HUES6 (cell line): ENCODE measurements at regions not wholly inside any gene's neighbourhood (a gene's known extent, or its start where the extent isn't known, plus 50 kb on each side); places are given as distances from the start of the nearest gene placed in this dataset.
"Not testable (repeated sequence)": the region's sequence is repeated elsewhere in the genome, so short reads cannot be mapped to it uniquely, and the experiment has no call there.

ENCODE experiments used
- H3K27ac ChIP-seq: 2 replicates; pipeline ENCODE4 v1.7.0; 2013; ENCODE audit warnings: low read depth, mild to moderate bottlenecking, low read length, inconsistent platforms
- H3K27me3 ChIP-seq: 2 replicates; pipeline ENCODE4 v1.6.1; 2013; ENCODE audit warnings: low read length; ENCODE audit not compliant: control insufficient read depth, insufficient read depth
- H3K36me3 ChIP-seq: 2 replicates; pipeline ENCODE4 v1.6.1; 2013; ENCODE audit warnings: low read length; ENCODE audit not compliant: control insufficient read depth, insufficient read depth
- H3K4me1 ChIP-seq: 2 replicates; pipeline ENCODE4 v1.6.1; 2013; ENCODE audit warnings: low read length; ENCODE audit not compliant: control insufficient read depth, insufficient read depth
- H3K4me3 ChIP-seq: 2 replicates; pipeline ENCODE4 v1.5.1; 2013; ENCODE audit warnings: low read depth, low read length
- H3K9ac ChIP-seq: one replicate; pipeline ENCODE4 v1.6.1; 2013; ENCODE audit warnings: mild to moderate bottlenecking, low read length
- H3K9me3 ChIP-seq: 2 replicates; pipeline ENCODE4 v1.6.1; 2013; ENCODE audit warnings: low read depth, low read length; ENCODE audit not compliant: control insufficient read depth, insufficient read depth

GRCh38 chr1:68725001-68725752, 228.3 kb upstream of the DEPDC1 start:
- Histone ChIP-seq H3K4me1 (no peaks in the 10 kb centered on the region), H3K36me3 (no peaks in the 10 kb centered on the region), H3K27me3 (no peaks in the 10 kb centered on the region), H3K27ac (no peak overlapping the region), H3K4me3 (no peak overlapping the region), H3K9ac (no peak overlapping the region), H3K9me3 (no peaks in the 10 kb centered on the region)

GRCh38 chr1:68739486-68739885, 242.6 kb upstream of the DEPDC1 start:
- H3K27ac ChIP-seq, H3K4me3 ChIP-seq, H3K36me3 ChIP-seq, H3K9ac ChIP-seq, H3K27me3 ChIP-seq, H3K4me1 ChIP-seq: not testable (repeated sequence)
- peaks cover 15% of the 10 kb centered on the region for H3K9me3 ChIP-seq

- Histone ChIP-seq H3K9me3 (peaks cover 15% of the 10 kb centered on the region), H3K36me3 (no peaks in the 10 kb centered on the region), H3K27me3 (no peaks in the 10 kb centered on the region), H3K27ac (no peak overlapping the region), H3K4me3 (no peak overlapping the region), H3K9ac (no peak overlapping the region), H3K4me1 (no peaks in the 10 kb centered on the region)
These were observed 248.1 kb upstream of the DEPDC1 start for GRCh38 chr1:68745011-68745410.

- no peaks in the 10 kb centered on the region for H3K27me3 ChIP-seq
- no peak overlapping the region for H3K27ac ChIP-seq
- no peaks in the 10 kb centered on the region for H3K36me3 ChIP-seq
- H3K9ac ChIP-seq = no peak overlapping the region
- no peaks in the 10 kb centered on the region for H3K4me1 ChIP-seq
- H3K9me3 ChIP-seq = peaks cover 15% of the 10 kb centered on the region
- no peak overlapping the region for H3K4me3 ChIP-seq
These were observed 248.6 kb upstream of the DEPDC1 start for GRCh38 chr1:68745451-68745850.

GRCh38 chr1:68746378-68746777, 249.5 kb upstream of the DEPDC1 start:
- H3K9ac ChIP-seq = no peak overlapping the region
- H3K4me3 ChIP-seq = no peak overlapping the region
- no peaks in the 10 kb centered on the region for H3K36me3 ChIP-seq
- H3K27me3 ChIP-seq = no peaks in the 10 kb centered on the region
- no peak overlapping the region for H3K27ac ChIP-seq
- peaks cover 8% of the 10 kb centered on the region for H3K9me3 ChIP-seq
- no peaks in the 10 kb centered on the region for H3K4me1 ChIP-seq

GRCh38 chr1:68751723-68752122, 254.8 kb upstream of the DEPDC1 start:
- Histone ChIP-seq H3K9me3 (no peaks in the 10 kb centered on the region), H3K27me3 (no peaks in the 10 kb centered on the region), H3K9ac (no peak overlapping the region), H3K36me3 (no peaks in the 10 kb centered on the region), H3K4me3 (no peak overlapping the region), H3K4me1 (no peaks in the 10 kb centered on the region), H3K27ac (no peak overlapping the region)

GRCh38 chr1:68758666-68759209, 261.9 kb upstream of the DEPDC1 start:
- Histone ChIP-seq H3K9me3 (no peaks in the 10 kb centered on the region), H3K27me3 (no peaks in the 10 kb centered on the region), H3K9ac (no peak overlapping the region), H3K4me3 (no peak overlapping the region), H3K4me1 (no peaks in the 10 kb centered on the region), H3K36me3 (no peaks in the 10 kb centered on the region), H3K27ac (no peak overlapping the region)

GRCh38 chr1:68767941-68768340, 271.1 kb upstream of the DEPDC1 start:
- Histone ChIP-seq H3K27me3 (no peaks in the 10 kb centered on the region), H3K4me3 (no peak overlapping the region), H3K9ac (no peak overlapping the region), H3K4me1 (no peaks in the 10 kb centered on the region), H3K36me3 (no peaks in the 10 kb centered on the region), H3K27ac (no peak overlapping the region), H3K9me3 (0 out of 2 replicates have a peak, but pooled peaks cover 6% of the 10 kb centered on the region)

- H3K36me3 ChIP-seq = no peaks in the 10 kb centered on the region
- no peak overlapping the region for H3K9ac ChIP-seq
- H3K4me1 ChIP-seq = no peaks in the 10 kb centered on the region
These were observed 273.9 kb upstream of the DEPDC1 start for GRCh38 chr1:68770817-68771216.

GRCh38 chr1:68777851-68778250, 281.0 kb upstream of the DEPDC1 start:
- peaks cover 17% of the 10 kb centered on the region; the same call in 1 of the 2 replicates for H3K9me3 ChIP-seq
- no peaks in the 10 kb centered on the region for H3K4me1 ChIP-seq
- H3K36me3 ChIP-seq = no peaks in the 10 kb centered on the region
- no peak overlapping the region for H3K4me3 ChIP-seq
- no peak overlapping the region for H3K27ac ChIP-seq
- H3K27me3 ChIP-seq = no peaks in the 10 kb centered on the region
- no peak overlapping the region for H3K9ac ChIP-seq

More at GRCh38 chr1:68770817-68771216, 273.9 kb upstream of the DEPDC1 start:
- Histone ChIP-seq H3K27ac (no peak overlapping the region), H3K27me3 (no peaks in the 10 kb centered on the region), H3K4me3 (no peak overlapping the region), H3K9me3 (0 out of 2 replicates have a peak, but pooled peaks cover 6% of the 10 kb centered on the region)

- not testable (repeated sequence) for H3K27me3 ChIP-seq
These were observed 283.0 kb upstream of the DEPDC1 start for GRCh38 chr1:68779841-68780240.

More at GRCh38 chr1:68779841-68780240, 283.0 kb upstream of the DEPDC1 start:
- H3K9ac ChIP-seq, H3K36me3 ChIP-seq, H3K27ac ChIP-seq, H3K4me3 ChIP-seq, H3K4me1 ChIP-seq: not testable (repeated sequence)
- peaks cover 17% of the 10 kb centered on the region; the same call in 1 of the 2 replicates for H3K9me3 ChIP-seq
